GM12873 (cell line): ENCODE measurements at regions not wholly inside any gene's neighbourhood (a gene's known extent, or its start where the extent isn't known, plus 50 kb on each side); places are given as distances from the start of the nearest gene placed in this dataset.

Experiments used
- TF ChIP-seq, protein P1 (sequence below): IDR thresholded peaks from 2 replicates; pipeline ENCODE4 v1.5.1; 2012; ENCODE audit warnings: low read depth, mild to moderate bottlenecking, moderate library complexity, low read length, control low read depth; ENCODE audit not compliant: insufficient read depth; ENCODE audit errors: missing control alignments

GRCh38 chr6:33507261-33507660 is 52.9 kb downstream of the ZBTB9 start:
- TF ChIP-seq, protein P1, sequence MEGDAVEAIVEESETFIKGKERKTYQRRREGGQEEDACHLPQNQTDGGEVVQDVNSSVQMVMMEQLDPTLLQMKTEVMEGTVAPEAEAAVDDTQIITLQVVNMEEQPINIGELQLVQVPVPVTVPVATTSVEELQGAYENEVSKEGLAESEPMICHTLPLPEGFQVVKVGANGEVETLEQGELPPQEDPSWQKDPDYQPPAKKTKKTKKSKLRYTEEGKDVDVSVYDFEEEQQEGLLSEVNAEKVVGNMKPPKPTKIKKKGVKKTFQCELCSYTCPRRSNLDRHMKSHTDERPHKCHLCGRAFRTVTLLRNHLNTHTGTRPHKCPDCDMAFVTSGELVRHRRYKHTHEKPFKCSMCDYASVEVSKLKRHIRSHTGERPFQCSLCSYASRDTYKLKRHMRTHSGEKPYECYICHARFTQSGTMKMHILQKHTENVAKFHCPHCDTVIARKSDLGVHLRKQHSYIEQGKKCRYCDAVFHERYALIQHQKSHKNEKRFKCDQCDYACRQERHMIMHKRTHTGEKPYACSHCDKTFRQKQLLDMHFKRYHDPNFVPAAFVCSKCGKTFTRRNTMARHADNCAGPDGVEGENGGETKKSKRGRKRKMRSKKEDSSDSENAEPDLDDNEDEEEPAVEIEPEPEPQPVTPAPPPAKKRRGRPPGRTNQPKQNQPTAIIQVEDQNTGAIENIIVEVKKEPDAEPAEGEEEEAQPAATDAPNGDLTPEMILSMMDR, result no peak

- TF ChIP-seq, protein P1, result no peak
These were observed 54.9 kb downstream of the ZBTB9 start for GRCh38 chr6:33508935-33509926.

GRCh38 chr6:33513213-33513612 is 58.8 kb downstream of the ZBTB9 start:
- TF ChIP-seq, protein P1, result peak; percentile 43

GRCh38 chr6:33516726-33517125 is 62.4 kb downstream of the ZBTB9 start:
- TF ChIP-seq, protein P1, result no peak

DNA sequence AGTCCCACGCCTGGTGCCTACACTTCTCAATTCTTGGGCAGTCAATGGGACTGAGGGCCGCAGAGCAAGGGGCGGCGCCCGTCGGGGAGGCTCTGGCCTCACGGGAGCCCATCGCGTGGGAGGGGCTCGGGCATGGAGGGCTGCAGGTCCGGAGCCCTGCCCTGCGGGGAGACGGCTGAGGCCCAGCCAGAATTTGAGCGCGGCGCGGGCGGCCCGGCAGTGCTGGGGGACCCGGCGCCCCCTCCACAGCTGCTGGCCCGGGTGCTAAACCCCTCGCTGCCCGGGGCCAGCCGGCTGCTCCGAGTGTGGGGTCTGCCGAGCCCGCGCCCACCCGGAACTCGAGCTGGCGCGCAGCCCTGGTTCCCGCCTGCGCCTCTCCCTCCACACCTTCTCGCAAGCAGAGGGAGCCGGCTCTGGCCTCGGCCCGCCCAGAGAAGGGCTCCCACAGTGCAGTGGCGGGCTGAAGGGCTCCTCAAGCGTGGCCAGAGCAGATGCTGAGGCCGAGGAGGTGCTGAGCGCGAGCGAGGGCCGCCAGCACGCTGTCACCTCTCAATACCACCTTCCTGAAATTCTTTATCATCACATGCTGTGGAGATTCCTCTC is 58.5 kb downstream of the BAK1 start:
- TF ChIP-seq, protein P1, result no peak
